PFSK-1 (cell line): ENCODE measurements at regions not wholly inside any gene's neighbourhood (a gene's known extent, or its start where the extent isn't known, plus 50 kb on each side); places are given as distances from the start of the nearest gene placed in this dataset.

ENCODE experiments used
- FOXP2 ChIP-seq: optimal IDR thresholded peaks from 2 replicates; pipeline ENCODE3; 2011; ENCODE audit warnings: borderline replicate concordance, control low read depth, inconsistent platforms; ENCODE audit not compliant: insufficient read depth; ENCODE audit errors: extremely low read length, extremely low read depth
- POLR2AphosphoS5 ChIP-seq: IDR thresholded peaks from 2 replicates; pipeline ENCODE4 v1.6.1; 2012; ENCODE audit warnings: low read depth, mild to moderate bottlenecking, control low read depth, low read length, moderate library complexity
- REST ChIP-seq, 2 experiments: IDR thresholded peaks; 2 replicates each; pipeline versions ENCODE4 v1.6.1 to v1.8.0; 2011 to 2012; ENCODE audit warnings: low read depth in 2 of 2, low read length in 2 of 2, control low read depth in 1 of 2, inconsistent platforms in 1 of 2, mild to moderate bottlenecking in 1 of 2, moderate library complexity in 1 of 2; ENCODE audit not compliant: insufficient read depth in 1 of 2
- SIN3A ChIP-seq: IDR thresholded peaks from 2 replicates; pipeline ENCODE4 v1.6.1; 2012; ENCODE audit warnings: mild to moderate bottlenecking, low read length, moderate library complexity, borderline replicate concordance; ENCODE audit not compliant: insufficient read depth
- TAF1 ChIP-seq: IDR thresholded peaks from 2 replicates; pipeline ENCODE4 v1.6.1; 2012; ENCODE audit warnings: low read length, control low read depth, borderline replicate concordance; ENCODE audit not compliant: insufficient read depth

- TF ChIP-seq REST (IDR thresholded peaks at IDR 0.05; ENCODE audit: insufficient read depth in 1 of 2, low read depth in 2 of 2, low read length in 2 of 2) (no peak), SIN3A (no peak), FOXP2 (no peak), TAF1 (no peak), POLR2AphosphoS5 (no peak)
Observed at GRCh38 chr4:38242101-38242500, 281.9 kb downstream of the PTTG2 start.

GRCh38 chr4:38242822-38243387 is 282.7 kb downstream of the PTTG2 start:
- no peak for TF ChIP-seq TAF1
- TF ChIP-seq REST (IDR thresholded peaks at IDR 0.05; ENCODE audit: insufficient read depth in 1 of 2, low read depth in 2 of 2, low read length in 2 of 2) = no peak
- no peak for TF ChIP-seq FOXP2
- no peak for TF ChIP-seq SIN3A
- no peak for TF ChIP-seq POLR2AphosphoS5

GRCh38 chr4:38243388-38244053 is 283.3 kb downstream of the PTTG2 start:
- TF ChIP-seq POLR2AphosphoS5 = no peak

- TF ChIP-seq SIN3A = no peak
- TF ChIP-seq REST (IDR thresholded peaks at IDR 0.05; ENCODE audit: insufficient read depth in 1 of 2, low read depth in 2 of 2, low read length in 2 of 2) = no peak
- no peak for TF ChIP-seq TAF1
- no peak for TF ChIP-seq POLR2AphosphoS5
- TF ChIP-seq FOXP2 = no peak
Observed at GRCh38 chr4:38254825-38255224, 294.6 kb downstream of the PTTG2 start.

GRCh38 chr4:38255572-38255971 is 295.4 kb downstream of the PTTG2 start:
- TF ChIP-seq REST (IDR thresholded peaks at IDR 0.05; ENCODE audit: insufficient read depth in 1 of 2, low read depth in 2 of 2, low read length in 2 of 2) = no peak
- TF ChIP-seq FOXP2 = no peak
- no peak for TF ChIP-seq POLR2AphosphoS5
- no peak for TF ChIP-seq TAF1
- no peak for TF ChIP-seq SIN3A
